WI38 (cell line): ENCODE measurements at regions not wholly inside any gene's neighbourhood (a gene's known extent, or its start where the extent isn't known, plus 50 kb on each side); places are given as distances from the start of the nearest gene placed in this dataset.

Source experiments
- H3K4me3 ChIP-seq: 2 replicates; pipeline ENCODE4 v1.5.1; 2011; ENCODE audit warnings: low read depth, mild to moderate bottlenecking, control low read depth, low read length
- TF ChIP-seq, protein P1 (sequence below): IDR thresholded peaks from 2 replicates; pipeline ENCODE4 v1.5.1; 2012; ENCODE audit warnings: low read depth, mild to moderate bottlenecking, control low read depth, low read length

DNA sequence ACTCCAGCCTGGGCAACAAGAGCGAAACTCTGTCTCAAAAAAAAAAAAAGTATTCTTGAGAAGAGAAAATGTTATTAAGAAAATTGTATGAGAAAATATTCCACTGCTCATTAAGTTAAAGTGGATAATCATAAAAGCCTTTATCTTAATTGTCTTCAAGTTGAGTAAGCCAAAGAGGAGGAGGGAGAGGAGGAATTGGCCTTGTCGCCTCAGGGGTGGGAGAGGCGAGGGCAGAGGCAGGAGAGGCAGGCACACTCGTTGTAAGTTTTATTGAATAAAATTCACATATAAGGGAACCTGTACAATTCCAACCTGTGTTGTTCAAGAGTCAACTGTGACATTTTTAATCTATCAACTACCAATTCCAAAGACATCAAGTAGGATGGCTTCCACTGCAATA is 820.3 kb downstream of the USP25 start:
- no peak overlapping the region for H3K4me3 ChIP-seq
- TF ChIP-seq, protein P1, sequence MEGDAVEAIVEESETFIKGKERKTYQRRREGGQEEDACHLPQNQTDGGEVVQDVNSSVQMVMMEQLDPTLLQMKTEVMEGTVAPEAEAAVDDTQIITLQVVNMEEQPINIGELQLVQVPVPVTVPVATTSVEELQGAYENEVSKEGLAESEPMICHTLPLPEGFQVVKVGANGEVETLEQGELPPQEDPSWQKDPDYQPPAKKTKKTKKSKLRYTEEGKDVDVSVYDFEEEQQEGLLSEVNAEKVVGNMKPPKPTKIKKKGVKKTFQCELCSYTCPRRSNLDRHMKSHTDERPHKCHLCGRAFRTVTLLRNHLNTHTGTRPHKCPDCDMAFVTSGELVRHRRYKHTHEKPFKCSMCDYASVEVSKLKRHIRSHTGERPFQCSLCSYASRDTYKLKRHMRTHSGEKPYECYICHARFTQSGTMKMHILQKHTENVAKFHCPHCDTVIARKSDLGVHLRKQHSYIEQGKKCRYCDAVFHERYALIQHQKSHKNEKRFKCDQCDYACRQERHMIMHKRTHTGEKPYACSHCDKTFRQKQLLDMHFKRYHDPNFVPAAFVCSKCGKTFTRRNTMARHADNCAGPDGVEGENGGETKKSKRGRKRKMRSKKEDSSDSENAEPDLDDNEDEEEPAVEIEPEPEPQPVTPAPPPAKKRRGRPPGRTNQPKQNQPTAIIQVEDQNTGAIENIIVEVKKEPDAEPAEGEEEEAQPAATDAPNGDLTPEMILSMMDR, result no peak

DNA sequence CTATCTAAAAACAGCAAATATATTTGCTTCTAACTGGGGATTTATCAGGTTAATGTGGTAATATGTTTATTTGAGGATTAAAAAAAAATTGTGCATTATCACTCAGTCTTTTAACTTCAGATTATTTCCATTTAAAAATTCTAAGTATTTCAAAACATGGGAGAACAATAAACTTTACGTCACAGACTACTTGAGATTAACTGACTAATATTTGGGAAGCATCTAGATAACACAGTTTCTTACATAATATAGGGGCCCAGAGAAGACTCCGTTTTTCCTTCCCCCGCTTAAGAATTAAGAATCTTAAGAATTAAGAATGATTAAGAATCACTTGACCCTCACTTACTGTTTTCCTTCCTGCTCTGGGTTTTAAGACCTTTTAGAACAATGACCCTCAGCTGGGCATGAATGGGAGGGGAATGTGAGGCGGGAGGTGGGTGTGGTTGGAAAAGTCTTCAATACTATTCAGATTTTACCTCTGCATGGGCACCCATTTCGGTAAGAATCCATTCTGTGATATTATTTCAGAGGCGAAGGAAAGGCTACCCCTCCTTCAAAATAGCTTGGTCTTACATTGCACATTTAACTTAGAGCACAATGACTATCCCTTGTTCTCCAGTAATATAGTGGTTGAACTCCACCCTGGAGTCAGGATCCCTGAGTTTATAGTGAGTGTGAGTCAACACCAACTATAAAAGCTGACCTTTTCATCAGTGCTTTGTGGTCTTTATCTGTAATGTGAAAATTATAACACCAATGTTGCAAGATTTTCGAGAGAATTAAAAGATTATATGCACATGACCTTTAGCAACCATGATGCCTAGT is 821.3 kb downstream of the USP25 start:
- TF ChIP-seq, protein P1, result no peak
- H3K4me3 ChIP-seq, result no peak overlapping the region

GRCh38 chr21:16552880-16553279 is 823.1 kb downstream of the USP25 start:
- TF ChIP-seq, protein P1, result no peak
- H3K4me3 ChIP-seq, result no peak overlapping the region

- TF ChIP-seq, protein P1, result no peak
- no peak overlapping the region for H3K4me3 ChIP-seq
Measured at GRCh38 chr21:16554503-16554902, 824.7 kb downstream of the USP25 start.

DNA sequence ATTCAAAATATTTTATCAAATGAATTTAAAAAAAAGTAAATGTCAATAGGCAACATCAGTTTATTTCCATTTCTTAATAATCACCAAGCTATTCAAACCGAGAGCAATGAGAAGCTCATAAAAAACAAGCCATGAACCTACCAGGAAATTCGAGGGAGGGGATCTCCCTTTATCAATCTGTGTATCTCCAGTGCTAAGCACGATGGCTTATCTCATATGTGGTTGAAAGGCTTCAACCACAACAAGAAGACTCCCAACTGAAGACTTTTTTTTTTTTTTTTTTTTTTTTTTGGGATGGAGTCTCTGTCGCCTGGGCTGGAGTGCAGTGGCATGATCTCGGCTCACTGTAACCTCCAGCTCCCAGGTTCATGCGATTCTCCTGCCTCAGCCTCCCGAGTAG is 833.3 kb downstream of the USP25 start:
- TF ChIP-seq, protein P1, result no peak
- H3K4me3 ChIP-seq, result no peak overlapping the region

GRCh38 chr21:16563795-16564194 is 834.0 kb downstream of the USP25 start:
- no peak overlapping the region for H3K4me3 ChIP-seq
- TF ChIP-seq, protein P1, result no peak

DNA sequence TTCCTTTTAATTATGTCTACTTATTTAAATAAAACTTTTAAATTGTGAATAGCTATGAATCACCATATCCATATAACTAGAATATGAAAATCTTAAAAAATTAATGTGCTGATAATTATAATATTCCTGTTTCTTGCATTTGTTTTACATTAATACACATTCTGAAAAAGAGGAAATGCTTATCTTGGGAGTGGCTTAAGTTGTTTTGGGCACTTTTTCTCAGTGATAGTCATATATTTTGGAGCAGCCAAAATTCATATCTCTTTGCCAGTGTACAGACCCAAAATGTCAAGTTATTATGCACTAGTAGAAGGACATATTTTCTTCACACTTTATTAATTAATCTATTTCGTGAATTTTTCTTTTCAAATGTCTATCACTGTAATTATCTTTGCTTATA is 838.5 kb downstream of the USP25 start:
- TF ChIP-seq, protein P1, result no peak
- H3K4me3 ChIP-seq, result no peak overlapping the region
